Suprapubic skin (tissue), 4 donors: ENCODE measurements at regions not wholly inside any gene's neighbourhood (a gene's known extent, or its start where the extent isn't known, plus 50 kb on each side); places are given as distances from the start of the nearest gene placed in this dataset.

ENCODE experiments used
- POLR2A ChIP-seq, 2 donors: fragments of 450-650 bp; IDR thresholded peaks; one replicate each; pipeline ENCODE4 v1.6.1; 2017; ENCODE audit warnings: antibody characterized with exemption in 2 of 2, mild to moderate bottlenecking in 2 of 2, moderate library complexity in 2 of 2
- POLR2AphosphoS5 ChIP-seq, 3 donors: sonication (generic); formaldehyde crosslinking; IDR thresholded peaks; one replicate each; pipeline ENCODE4 v1.6.1; 2017; ENCODE audit warnings: antibody characterized with exemption in 3 of 3
- TF ChIP-seq, protein P1 (sequence below), 2 donors: fragments of 200-600 bp in 1 of 2; fragments of 450-650 bp in 1 of 2; sonication (generic) in 1 of 2; IDR thresholded peaks; one replicate each; pipeline ENCODE4 v1.5.1; 2016 to 2019; ENCODE audit warnings: antibody characterized with exemption in 2 of 2, mild to moderate bottlenecking in 1 of 2, moderate library complexity in 1 of 2

- no peak for TF ChIP-seq POLR2A (IDR thresholded peaks at IDR 0.05)
- TF ChIP-seq POLR2AphosphoS5 (IDR thresholded peaks at IDR 0.05): no peak
- TF ChIP-seq, protein P1, sequence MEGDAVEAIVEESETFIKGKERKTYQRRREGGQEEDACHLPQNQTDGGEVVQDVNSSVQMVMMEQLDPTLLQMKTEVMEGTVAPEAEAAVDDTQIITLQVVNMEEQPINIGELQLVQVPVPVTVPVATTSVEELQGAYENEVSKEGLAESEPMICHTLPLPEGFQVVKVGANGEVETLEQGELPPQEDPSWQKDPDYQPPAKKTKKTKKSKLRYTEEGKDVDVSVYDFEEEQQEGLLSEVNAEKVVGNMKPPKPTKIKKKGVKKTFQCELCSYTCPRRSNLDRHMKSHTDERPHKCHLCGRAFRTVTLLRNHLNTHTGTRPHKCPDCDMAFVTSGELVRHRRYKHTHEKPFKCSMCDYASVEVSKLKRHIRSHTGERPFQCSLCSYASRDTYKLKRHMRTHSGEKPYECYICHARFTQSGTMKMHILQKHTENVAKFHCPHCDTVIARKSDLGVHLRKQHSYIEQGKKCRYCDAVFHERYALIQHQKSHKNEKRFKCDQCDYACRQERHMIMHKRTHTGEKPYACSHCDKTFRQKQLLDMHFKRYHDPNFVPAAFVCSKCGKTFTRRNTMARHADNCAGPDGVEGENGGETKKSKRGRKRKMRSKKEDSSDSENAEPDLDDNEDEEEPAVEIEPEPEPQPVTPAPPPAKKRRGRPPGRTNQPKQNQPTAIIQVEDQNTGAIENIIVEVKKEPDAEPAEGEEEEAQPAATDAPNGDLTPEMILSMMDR (IDR thresholded peaks at IDR 0.05): no peak
Measured at GRCh38 chr5:167128581-167128980, 1162.9 kb upstream of the WWC1 start.
